ENCODE measurements at regions not wholly inside any gene's neighbourhood (a gene's known extent, or its start where the extent isn't known, plus 50 kb on each side); places are given as distances from the start of the nearest gene placed in this dataset.

- ChIA-PET CTCF (no interaction called here), POLR2A (no interaction called here)
- no peak for DNase-seq (ENCODE audit: extremely low spot score)
- TF ChIP-seq L3MBTL2 (conservative IDR thresholded peaks at IDR 0.05): no peak
- TF ChIP-seq TARDBP (IDR thresholded peaks at IDR 0.05): no peak
- no peak for TF ChIP-seq HDGF (IDR thresholded peaks at IDR 0.05; ENCODE audit: borderline replicate concordance)
- no peak for TF ChIP-seq BHLHE40 (IDR thresholded peaks at IDR 0.05; ENCODE audit: borderline replicate concordance)
- no peak for TF ChIP-seq ARNT (IDR thresholded peaks at IDR 0.05)
- TF ChIP-seq ELF4 (IDR thresholded peaks at IDR 0.05): no peak
- no peak for TF ChIP-seq FOXM1 (IDR thresholded peaks at IDR 0.05; ENCODE audit: borderline replicate concordance)
Observed at GRCh38 chr2:453132-453531, 165.2 kb upstream of the ALKAL2 start.

- ChIA-PET CTCF (no interaction called here), POLR2A (no interaction called here)
- TF ChIP-seq FOXK2 (IDR thresholded peaks at IDR 0.05) (no peak), NFRKB (IDR thresholded peaks at IDR 0.05) (no peak), FOXA1 (IDR thresholded peaks at IDR 0.05) (no peak), SP1 (IDR thresholded peaks at IDR 0.05) (no peak), LEF1 (IDR thresholded peaks at IDR 0.05; ENCODE audit: borderline replicate concordance) (no peak), HDGF (IDR thresholded peaks at IDR 0.05; ENCODE audit: borderline replicate concordance) (no peak), ELF4 (IDR thresholded peaks at IDR 0.05) (no peak), ARNT (IDR thresholded peaks at IDR 0.05) (no peak), FOXM1 (IDR thresholded peaks at IDR 0.05; ENCODE audit: borderline replicate concordance) (no peak), PKNOX1 (IDR thresholded peaks at IDR 0.05) (no peak), BHLHE40 (IDR thresholded peaks at IDR 0.05; ENCODE audit: borderline replicate concordance) (no peak), ZNF384 (IDR thresholded peaks at IDR 0.05) (no peak), L3MBTL2 (conservative IDR thresholded peaks at IDR 0.05) (no peak), CTBP1 (IDR thresholded peaks at IDR 0.05; ENCODE audit: borderline replicate concordance) (no peak), TARDBP (IDR thresholded peaks at IDR 0.05) (no peak), SUZ12 (IDR thresholded peaks at IDR 0.05) (no peak)
Observed at GRCh38 chr2:451495-451894, 163.6 kb upstream of the ALKAL2 start.

GRCh38 chr2:449246-450067, 161.6 kb upstream of the ALKAL2 start:
- TF ChIP-seq BHLHE40 (IDR thresholded peaks at IDR 0.05; ENCODE audit: borderline replicate concordance): no peak
- no peak for TF ChIP-seq ELF4 (IDR thresholded peaks at IDR 0.05)
- TF ChIP-seq SP1 (IDR thresholded peaks at IDR 0.05): no peak
- no peak for TF ChIP-seq FOXK2 (IDR thresholded peaks at IDR 0.05)
- TF ChIP-seq HDGF (IDR thresholded peaks at IDR 0.05; ENCODE audit: borderline replicate concordance): no peak
- no peak for TF ChIP-seq ARNT (IDR thresholded peaks at IDR 0.05)
- TF ChIP-seq FOXA1 (IDR thresholded peaks at IDR 0.05): no peak
- TF ChIP-seq FOXM1 (IDR thresholded peaks at IDR 0.05; ENCODE audit: borderline replicate concordance): no peak
- TF ChIP-seq LEF1 (IDR thresholded peaks at IDR 0.05; ENCODE audit: borderline replicate concordance): no peak
- no peak for TF ChIP-seq SUZ12 (IDR thresholded peaks at IDR 0.05)
- TF ChIP-seq L3MBTL2 (conservative IDR thresholded peaks at IDR 0.05): no peak
- TF ChIP-seq ZNF384 (IDR thresholded peaks at IDR 0.05): no peak
- no peak for TF ChIP-seq NFRKB (IDR thresholded peaks at IDR 0.05)
- TF ChIP-seq TARDBP (IDR thresholded peaks at IDR 0.05): no peak
- TF ChIP-seq PKNOX1 (IDR thresholded peaks at IDR 0.05): no peak
- ChIA-PET POLR2A (no interaction called here), CTCF (no interaction called here)
- DNase-seq (ENCODE audit: extremely low spot score): no peak

More at GRCh38 chr2:451495-451894, 163.6 kb upstream of the ALKAL2 start:
- DNase-seq (ENCODE audit: extremely low spot score): no peak

- POLR2A ChIA-PET: no interaction called here
- DNase-seq (ENCODE audit: extremely low spot score): no peak
- no peak for TF ChIP-seq CTBP1 (IDR thresholded peaks at IDR 0.05; ENCODE audit: borderline replicate concordance)
- TF ChIP-seq FOXK2 (IDR thresholded peaks at IDR 0.05): no peak
- no peak for TF ChIP-seq NFRKB (IDR thresholded peaks at IDR 0.05)
- TF ChIP-seq BHLHE40 (IDR thresholded peaks at IDR 0.05; ENCODE audit: borderline replicate concordance): no peak
- TF ChIP-seq PKNOX1 (IDR thresholded peaks at IDR 0.05): no peak
- no peak for TF ChIP-seq FOXM1 (IDR thresholded peaks at IDR 0.05; ENCODE audit: borderline replicate concordance)
- TF ChIP-seq LEF1 (IDR thresholded peaks at IDR 0.05; ENCODE audit: borderline replicate concordance): no peak
- no peak for TF ChIP-seq FOXA1 (IDR thresholded peaks at IDR 0.05)
- no peak for TF ChIP-seq TARDBP (IDR thresholded peaks at IDR 0.05)
- TF ChIP-seq SP1 (IDR thresholded peaks at IDR 0.05): no peak
- TF ChIP-seq HDGF (IDR thresholded peaks at IDR 0.05; ENCODE audit: borderline replicate concordance): no peak
- no peak for TF ChIP-seq SUZ12 (IDR thresholded peaks at IDR 0.05)
- no peak for TF ChIP-seq ZNF384 (IDR thresholded peaks at IDR 0.05)
- TF ChIP-seq ELF4 (IDR thresholded peaks at IDR 0.05): no peak
- no peak for TF ChIP-seq ARNT (IDR thresholded peaks at IDR 0.05)
- CTCF ChIA-PET: no interaction called here
Observed at GRCh38 chr2:447902-448665, 160.2 kb upstream of the ALKAL2 start.

- ChIA-PET POLR2A (no interaction called here), CTCF (no interaction called here)
- TF ChIP-seq FOXM1 (IDR thresholded peaks at IDR 0.05; ENCODE audit: borderline replicate concordance): no peak
- DNase-seq (ENCODE audit: extremely low spot score): no peak
Observed at GRCh38 chr2:446963-447530, 159.2 kb upstream of the ALKAL2 start.

All from HEK293T (cell line).